Coronary artery (tissue), 2 donors: ENCODE measurements at regions not wholly inside any gene's neighbourhood (a gene's known extent, or its start where the extent isn't known, plus 50 kb on each side); places are given as distances from the start of the nearest gene placed in this dataset.

Experiments
- DNase-seq: peaks from one replicate; pipeline ENCODE4 v3.0.0-alpha.2; 2017; ENCODE audit warnings: low spot score
- H3K27ac ChIP-seq, 2 donors: fragments of 200-600 bp; sonication (generic); one replicate each; pipeline ENCODE4 v1.5.1; 2016 to 2019
- H3K4me3 ChIP-seq: fragments of 200-600 bp; sonication (generic); 2 replicates; pipeline ENCODE4 v1.5.1; 2016; ENCODE audit warnings: mild to moderate bottlenecking, moderate library complexity
- TF ChIP-seq, protein P1 (sequence below): fragments of 200-600 bp; sonication (generic); IDR thresholded peaks from one replicate; pipeline ENCODE4 v1.5.1; 2019; ENCODE audit warnings: antibody characterized with exemption

DNA sequence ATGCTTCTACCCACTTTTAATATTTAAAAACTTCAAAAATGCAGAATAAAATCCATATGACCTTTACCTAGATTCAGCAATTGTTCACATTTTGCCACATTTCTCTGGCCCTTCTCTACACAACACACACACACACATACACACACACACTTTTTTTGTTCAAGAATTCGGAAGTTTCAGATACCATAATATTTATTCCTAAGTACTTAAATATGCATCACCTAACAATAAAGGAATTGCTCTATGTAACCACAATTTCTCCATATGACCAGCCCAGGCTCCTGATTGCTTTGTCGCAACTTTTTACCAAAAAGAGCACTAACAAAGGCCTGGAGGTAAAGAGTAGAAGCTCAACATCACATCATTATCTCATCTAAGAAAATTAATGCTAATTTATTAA lies 106.6 kb downstream of the FAS start:
- H3K27ac ChIP-seq: no peak overlapping the region
- TF ChIP-seq, protein P1, sequence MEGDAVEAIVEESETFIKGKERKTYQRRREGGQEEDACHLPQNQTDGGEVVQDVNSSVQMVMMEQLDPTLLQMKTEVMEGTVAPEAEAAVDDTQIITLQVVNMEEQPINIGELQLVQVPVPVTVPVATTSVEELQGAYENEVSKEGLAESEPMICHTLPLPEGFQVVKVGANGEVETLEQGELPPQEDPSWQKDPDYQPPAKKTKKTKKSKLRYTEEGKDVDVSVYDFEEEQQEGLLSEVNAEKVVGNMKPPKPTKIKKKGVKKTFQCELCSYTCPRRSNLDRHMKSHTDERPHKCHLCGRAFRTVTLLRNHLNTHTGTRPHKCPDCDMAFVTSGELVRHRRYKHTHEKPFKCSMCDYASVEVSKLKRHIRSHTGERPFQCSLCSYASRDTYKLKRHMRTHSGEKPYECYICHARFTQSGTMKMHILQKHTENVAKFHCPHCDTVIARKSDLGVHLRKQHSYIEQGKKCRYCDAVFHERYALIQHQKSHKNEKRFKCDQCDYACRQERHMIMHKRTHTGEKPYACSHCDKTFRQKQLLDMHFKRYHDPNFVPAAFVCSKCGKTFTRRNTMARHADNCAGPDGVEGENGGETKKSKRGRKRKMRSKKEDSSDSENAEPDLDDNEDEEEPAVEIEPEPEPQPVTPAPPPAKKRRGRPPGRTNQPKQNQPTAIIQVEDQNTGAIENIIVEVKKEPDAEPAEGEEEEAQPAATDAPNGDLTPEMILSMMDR: no peak

DNA sequence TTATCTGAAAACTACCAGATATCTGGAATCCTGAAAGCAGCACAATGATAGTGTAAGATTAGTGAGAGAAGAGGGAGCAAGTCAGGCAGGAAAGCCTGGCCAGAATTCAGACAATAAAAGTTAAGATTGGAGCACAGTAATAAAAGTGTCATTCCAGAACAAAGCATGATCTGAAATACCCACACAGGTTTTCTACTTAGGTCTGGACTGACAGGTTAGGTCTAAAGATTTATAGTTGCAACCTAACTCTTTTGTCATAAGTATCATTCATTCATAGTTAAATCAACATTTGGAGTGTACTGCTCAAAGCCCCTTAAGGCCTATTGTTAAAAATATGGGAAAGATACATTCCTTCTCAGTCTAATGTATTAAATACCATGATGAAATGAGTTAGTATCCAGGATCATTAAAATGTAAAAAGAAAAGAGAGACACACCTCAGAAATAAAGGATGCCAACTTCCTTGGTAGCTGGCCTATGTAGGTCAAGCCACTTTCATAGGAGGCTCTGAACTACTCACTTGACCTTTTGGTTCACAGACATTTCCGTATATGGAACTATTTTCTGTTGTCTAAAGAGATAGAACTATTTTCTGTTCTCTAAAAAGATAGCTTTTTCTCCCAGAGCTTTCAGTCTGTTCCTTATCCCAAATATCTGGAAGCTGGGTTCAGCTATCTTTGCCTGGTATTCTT lies 105.2 kb downstream of the FAS start:
- H3K4me3 ChIP-seq: no peak overlapping the region
- DNase-seq: no peak
- TF ChIP-seq, protein P1: no peak
- no peak overlapping the region for H3K27ac ChIP-seq

More for the DNA sequence above, 106.6 kb downstream of the FAS start:
- no peak overlapping the region for H3K4me3 ChIP-seq
- DNase-seq: no peak

GRCh38 chr10:89093728-89094127 lies 103.1 kb downstream of the FAS start:
- TF ChIP-seq, protein P1: no peak
- Histone ChIP-seq H3K4me3 (no peak overlapping the region), H3K27ac (no peak overlapping the region)
- no peak for DNase-seq

- TF ChIP-seq, protein P1: no peak
- H3K27ac ChIP-seq: no peak overlapping the region
- no peak for DNase-seq
- no peak overlapping the region for H3K4me3 ChIP-seq
These were observed 102.4 kb downstream of the FAS start for GRCh38 chr10:89092981-89093380.

- DNase-seq: no peak
- no peak overlapping the region for H3K4me3 ChIP-seq
- TF ChIP-seq, protein P1: no peak
- H3K27ac ChIP-seq: no peak overlapping the region
These were observed 101.8 kb downstream of the FAS start for GRCh38 chr10:89092439-89092838.

GRCh38 chr10:89091496-89091895 lies 100.9 kb downstream of the FAS start:
- DNase-seq: no peak
- no peak overlapping the region for H3K27ac ChIP-seq
- TF ChIP-seq, protein P1: no peak
- no peak overlapping the region for H3K4me3 ChIP-seq

DNA sequence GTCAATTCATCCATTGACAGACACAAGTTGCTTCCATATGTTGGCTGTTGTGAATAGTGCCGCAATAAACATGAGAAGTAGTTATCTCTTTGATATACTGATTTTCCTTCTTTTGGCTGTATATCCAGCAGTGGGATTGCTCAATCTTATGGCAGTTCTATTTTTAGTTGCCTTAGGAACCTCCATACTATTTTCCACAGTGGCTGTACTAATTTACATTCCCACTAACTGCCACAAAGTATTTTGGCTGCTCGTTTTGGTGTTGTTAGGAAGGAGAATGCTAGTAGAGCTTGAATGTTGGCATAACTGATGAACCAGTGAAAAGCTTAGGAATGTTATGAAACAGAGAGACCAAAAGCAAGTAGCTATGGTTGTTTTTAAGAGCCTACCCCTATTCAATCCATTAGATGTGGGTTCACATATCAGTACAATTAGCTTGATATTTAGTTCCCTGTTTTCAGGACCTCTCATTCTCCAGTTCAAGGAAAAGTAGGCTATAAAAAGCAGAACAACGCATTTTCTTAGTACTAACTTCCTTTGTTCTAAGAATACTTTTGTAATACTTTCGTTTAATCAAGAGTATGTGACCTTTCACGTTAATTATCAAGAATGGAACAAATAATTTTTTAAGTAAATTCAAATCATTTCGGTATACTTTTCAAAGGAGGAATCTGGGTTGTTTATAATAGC lies 100.3 kb downstream of the FAS start:
- Histone ChIP-seq H3K4me3 (no peak overlapping the region), H3K27ac (no peak overlapping the region)
- DNase-seq: no peak
- TF ChIP-seq, protein P1: no peak
